Fibroblast of pulmonary artery (primary cell): ENCODE measurements at regions not wholly inside any gene's neighbourhood (a gene's known extent, or its start where the extent isn't known, plus 50 kb on each side); places are given as distances from the start of the nearest gene placed in this dataset.

Experiments used
- DNase-seq: peaks from one replicate; pipeline ENCODE4 v3.0.0-alpha.2; 2010; ENCODE audit warnings: low read depth
- H3K4me3 ChIP-seq: replicated peaks from 2 replicates; pipeline ENCODE4 v1.5.1; 2011; ENCODE audit warnings: low read depth, mild to moderate bottlenecking, control low read depth, low read length, moderate library complexity
- TF ChIP-seq, protein P1 (sequence below): IDR thresholded peaks from 2 replicates; pipeline ENCODE4 v1.5.1; 2011; ENCODE audit warnings: mild to moderate bottlenecking, control low read depth, low read length, inconsistent platforms; ENCODE audit errors: missing control alignments

DNA sequence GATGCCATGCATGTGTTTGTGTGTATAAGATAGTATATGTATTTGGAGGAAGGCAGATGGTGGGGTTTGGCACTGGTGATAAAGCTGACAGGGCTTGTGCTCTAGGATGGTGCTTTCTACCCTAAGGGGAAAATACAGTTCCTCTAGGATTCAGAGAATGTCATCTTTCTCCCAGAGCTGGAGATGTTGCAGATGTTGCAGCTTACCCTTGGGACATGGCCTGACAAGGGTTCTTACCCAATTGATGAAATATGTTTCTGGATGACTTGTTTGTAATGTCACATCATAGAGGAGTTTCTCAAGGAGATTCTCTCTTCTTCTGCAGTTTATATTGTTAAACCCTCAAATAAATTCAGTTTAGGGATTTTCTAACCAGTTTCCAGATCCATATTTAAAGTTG lies 52.5 kb upstream of the PITX2 start:
- H3K4me3 ChIP-seq: no peak overlapping the region
- TF ChIP-seq, protein P1, sequence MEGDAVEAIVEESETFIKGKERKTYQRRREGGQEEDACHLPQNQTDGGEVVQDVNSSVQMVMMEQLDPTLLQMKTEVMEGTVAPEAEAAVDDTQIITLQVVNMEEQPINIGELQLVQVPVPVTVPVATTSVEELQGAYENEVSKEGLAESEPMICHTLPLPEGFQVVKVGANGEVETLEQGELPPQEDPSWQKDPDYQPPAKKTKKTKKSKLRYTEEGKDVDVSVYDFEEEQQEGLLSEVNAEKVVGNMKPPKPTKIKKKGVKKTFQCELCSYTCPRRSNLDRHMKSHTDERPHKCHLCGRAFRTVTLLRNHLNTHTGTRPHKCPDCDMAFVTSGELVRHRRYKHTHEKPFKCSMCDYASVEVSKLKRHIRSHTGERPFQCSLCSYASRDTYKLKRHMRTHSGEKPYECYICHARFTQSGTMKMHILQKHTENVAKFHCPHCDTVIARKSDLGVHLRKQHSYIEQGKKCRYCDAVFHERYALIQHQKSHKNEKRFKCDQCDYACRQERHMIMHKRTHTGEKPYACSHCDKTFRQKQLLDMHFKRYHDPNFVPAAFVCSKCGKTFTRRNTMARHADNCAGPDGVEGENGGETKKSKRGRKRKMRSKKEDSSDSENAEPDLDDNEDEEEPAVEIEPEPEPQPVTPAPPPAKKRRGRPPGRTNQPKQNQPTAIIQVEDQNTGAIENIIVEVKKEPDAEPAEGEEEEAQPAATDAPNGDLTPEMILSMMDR: no peak
- DNase-seq: no peak

DNA sequence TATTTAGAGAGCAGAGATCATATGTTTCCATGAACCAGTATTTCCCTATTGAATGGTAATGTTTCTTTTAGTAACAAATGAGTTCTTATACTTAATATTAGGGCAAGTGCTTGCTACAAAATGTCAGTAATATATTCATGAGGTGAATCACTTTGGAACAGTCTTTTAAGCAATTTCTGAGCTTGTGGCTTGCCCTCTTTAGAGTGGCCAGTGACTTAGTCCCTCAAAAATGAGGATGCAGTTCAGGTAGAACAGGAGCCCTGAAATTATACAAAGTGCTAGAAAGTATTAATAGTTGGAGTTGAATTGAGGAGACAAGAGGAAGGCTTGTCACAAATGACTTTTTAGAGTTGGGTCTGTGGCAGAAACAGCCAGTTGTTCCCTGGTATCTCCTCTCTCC lies 53.4 kb upstream of the PITX2 start:
- no peak overlapping the region for H3K4me3 ChIP-seq
- DNase-seq: no peak
- TF ChIP-seq, protein P1: no peak

DNA sequence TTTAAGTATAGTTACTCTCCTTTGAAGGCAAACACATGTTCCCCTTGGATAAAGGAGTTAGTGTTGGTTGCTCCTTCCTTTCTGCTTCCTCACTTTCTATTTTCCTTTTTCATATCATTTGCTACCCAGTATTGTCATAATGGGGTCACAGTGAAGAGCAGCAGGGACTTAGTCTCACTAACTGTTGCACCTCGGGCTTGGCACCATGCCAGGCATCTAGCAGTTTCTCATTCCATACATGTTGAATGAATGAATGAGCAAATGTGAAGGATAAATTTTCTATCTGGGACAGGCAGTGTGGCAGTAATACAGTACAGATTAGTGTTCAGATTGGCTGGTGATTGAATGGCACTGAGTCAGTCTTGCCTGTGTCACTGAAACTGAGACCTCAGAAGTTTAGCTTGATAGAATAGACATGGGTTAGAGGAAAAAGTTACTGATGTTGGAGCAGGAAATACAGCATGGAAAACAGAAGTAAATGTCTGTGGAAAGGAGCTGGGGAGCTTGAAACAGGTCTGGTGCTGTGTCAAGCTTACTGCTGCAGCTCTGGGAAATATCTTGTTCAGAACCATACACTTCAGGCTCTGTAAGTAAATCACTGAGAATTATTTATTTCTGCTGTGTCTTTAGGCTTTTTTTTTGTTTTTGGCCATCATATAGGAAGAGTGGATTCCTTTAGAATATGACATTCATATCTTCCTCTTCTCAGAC lies 55.8 kb upstream of the PITX2 start:
- H3K4me3 ChIP-seq: no peak overlapping the region
- no peak for DNase-seq
- TF ChIP-seq, protein P1: no peak

DNA sequence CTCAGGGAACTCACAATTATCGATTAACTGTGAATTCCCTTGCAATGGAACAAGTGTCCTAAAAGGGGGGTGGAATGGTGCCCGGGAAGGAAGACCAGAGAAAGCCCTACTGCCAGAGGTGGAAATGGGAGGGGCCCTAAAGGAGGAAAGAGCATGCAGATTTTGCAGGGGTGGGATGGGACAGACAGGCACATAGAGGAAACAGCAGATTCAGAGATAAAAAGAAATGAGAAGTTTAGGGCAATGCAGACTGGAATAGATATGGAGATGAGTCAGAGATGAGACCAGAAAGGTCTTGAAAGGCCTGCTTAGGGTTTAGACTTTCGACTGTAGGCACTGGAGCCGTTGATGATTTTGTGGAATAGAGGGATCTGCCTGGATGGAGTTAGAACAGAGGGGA lies 57.4 kb upstream of the PITX2 start:
- no peak for DNase-seq
- TF ChIP-seq, protein P1: no peak
- no peak overlapping the region for H3K4me3 ChIP-seq

DNA sequence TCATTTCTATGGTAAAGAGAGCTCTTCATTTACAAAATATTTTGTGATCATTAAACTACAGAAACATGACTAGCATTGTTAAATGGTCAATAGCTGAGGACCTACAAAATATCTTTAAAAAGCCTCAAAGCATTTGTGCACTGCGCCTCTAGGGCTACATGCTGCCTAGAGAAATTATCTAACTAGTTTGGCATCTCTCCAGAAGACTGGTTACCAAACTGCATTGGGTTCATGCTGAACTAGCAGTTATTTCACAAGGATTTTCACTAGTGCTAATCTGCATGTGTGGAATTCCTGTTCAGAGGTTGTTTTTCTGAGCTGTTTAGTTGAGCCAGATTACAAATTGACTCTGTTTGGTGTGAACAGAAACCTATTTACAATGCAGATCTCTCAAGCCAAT lies 58.5 kb upstream of the PITX2 start:
- TF ChIP-seq, protein P1: no peak
- H3K4me3 ChIP-seq: no peak overlapping the region
- no peak for DNase-seq

DNA sequence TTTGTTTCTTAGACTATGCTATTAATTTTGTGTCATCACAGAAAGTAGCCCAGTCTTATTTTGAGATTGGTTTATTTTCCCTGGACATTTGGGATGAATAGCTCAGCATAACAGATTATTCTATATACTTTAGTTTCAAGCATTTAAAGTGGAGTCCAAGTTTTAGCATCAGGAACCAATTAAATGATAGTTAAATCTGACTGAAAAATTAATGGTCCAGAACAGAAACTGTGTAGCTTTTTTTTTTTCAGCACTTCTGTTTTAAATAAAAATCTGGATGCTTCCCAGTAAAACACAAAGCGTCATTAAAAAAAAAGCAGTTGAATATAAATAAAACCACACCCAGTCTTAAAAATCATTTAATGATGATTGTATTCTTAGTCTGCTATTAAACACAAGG lies 59.4 kb upstream of the PITX2 start:
- no peak for DNase-seq
- TF ChIP-seq, protein P1: no peak
- H3K4me3 ChIP-seq: no peak overlapping the region

DNA sequence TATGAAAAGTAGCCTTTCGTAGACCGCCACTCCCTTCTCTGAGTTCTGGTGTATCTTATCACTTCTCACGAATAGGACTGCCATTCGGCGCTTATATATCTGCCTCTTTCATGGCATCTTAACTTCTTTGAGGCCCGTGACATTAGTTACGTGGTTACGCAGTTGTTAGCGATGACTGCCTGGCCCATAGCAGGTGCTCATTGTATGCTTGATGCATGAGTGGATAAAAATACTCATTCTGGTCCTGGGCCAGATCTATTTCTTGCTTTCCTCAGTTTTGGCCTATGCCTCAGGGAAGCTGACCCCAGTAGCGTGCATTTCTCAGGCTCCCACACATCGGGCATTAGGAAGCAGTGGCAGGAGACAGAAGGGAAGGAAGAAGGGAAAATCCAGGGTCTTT lies 60.7 kb upstream of the PITX2 start:
- TF ChIP-seq, protein P1: no peak
- no peak for DNase-seq
- H3K4me3 ChIP-seq: no peak overlapping the region
